HG03442 (cell line): ENCODE measurements at regions not wholly inside any gene's neighbourhood (a gene's known extent, or its start where the extent isn't known, plus 50 kb on each side); places are given as distances from the start of the nearest gene placed in this dataset.
A peak's percentile ranks its signal among the peaks of the same experiment; 100 is the strongest.

Source experiments
- ATAC-seq: cut with Tn5 transposase; IDR thresholded peaks from one replicate; pipeline ENCODE4 v1.9.1; 2021; ENCODE audit warnings: mild to moderate bottlenecking, moderate library complexity; ENCODE audit not compliant: unreplicated experiment

DNA sequence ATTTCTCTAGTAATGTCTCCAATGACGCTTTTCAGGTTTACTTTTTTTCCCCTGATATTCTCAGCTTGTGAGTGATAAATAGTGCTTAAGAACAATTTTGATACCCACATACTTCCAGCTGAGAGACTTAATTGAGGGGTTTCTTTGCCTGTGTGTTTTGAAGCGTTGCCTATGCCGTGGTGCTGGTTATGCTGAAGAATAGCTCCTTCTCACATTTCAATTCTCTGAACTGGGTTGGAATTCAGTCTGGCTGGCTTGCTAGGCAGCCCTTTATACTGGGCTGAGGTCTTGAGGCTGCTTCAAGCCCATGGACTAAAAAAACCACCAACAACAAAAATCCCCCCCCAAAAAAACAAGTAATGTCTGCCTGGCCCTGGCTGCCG, 87.4 kb downstream of the CHST2 start:
- no peak for ATAC-seq

DNA sequence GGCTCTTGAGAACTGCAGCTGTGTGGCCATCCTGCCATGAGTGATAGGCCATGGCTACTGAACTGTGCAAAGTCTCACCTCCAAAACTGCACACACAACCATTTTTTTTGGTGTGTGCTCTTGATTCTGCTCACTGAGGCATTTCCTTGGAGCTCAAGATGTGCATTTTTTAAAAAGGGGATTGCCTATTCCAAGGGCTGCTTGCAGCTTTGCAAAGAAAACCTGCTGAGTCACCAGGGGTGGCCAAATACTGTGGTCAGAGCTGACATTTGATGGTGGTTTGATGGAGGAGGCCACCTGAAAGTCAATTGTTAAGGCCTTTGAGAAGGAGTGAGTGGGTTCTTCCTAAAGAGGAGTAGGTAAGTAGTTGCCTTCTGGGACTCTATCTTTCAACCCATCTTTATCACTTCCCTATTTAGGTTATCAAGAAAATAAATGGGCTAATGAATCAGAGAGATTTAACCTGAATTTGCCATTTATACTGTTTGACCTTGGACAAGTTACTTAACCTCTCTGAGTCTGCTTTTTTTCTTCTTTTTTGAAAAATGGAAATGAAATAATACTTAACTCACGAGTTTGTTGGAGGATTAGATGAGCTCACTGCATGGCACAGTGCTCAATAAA, 87.9 kb downstream of the CHST2 start:
- peak; percentile 91 for ATAC-seq

DNA sequence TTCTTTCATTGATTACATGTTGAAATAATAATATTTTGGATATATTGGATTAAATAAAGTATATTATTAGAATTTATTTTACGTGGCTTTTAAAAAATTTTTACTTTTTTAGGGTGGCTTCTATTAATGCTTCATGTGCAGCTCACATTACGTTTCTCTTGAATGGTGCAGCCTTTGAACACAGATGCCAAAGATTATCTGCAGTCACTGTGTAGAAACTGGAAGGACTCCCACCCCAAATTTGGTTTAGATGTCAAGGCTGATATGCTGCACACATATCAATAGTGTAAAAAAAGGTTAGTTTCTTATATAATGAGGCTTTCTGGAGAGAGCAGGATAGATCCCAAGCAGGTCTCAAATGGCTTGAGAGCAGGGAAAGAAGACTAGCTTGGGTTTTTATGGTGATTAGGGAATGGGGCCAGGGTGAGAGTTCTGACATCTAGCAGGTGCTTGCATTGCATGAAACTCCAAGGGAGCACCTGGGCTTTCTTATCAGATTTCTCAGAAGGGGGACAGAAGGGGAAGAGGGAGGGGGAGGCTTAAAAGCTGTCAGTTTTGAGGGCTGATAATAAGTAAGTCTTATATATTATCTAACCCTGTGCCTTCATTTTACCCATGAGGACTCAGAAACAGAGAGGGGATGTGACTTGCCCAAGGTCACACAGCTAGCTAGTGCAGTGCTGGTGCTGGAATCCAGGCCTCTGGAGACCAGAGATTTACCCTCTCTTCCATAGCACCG, 89.6 kb downstream of the CHST2 start:
- no peak for ATAC-seq

DNA sequence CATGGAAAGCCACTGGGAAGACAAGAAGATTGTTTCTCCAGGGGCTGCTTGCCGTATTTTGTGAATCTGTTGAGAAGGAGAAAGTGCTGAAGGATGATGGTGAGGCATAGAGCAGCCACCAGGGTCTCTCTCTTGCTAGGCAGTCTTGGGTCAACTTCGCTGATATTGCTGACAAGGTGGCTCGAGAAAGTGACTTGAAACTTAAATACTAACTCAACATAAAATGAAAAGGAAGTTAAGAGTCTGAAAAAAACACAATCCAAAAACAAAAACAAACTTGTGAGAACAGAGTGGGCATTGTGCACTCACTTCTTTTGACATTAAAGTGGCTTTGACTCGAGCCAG, 90.1 kb downstream of the CHST2 start:
- ATAC-seq: no peak

DNA sequence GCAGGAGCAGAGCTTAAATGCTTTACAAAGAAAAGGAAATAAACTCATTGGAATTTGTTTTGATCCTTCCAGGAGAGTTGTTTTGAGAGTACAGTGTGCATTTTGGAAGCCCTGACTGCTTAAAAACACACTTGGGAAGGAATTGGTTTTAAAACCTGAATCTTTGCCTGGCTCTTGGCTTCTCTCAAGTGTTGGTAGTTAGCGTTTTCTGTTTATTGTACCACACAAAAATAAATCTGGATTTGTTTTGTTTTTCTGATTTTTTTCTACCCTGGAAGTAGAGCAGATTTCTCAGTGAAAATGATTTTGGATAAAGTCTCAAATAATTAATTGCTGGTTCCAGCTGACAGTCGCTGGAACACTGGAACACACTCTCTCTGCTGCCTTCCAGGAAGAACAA, 90.6 kb downstream of the CHST2 start:
- no peak for ATAC-seq

DNA sequence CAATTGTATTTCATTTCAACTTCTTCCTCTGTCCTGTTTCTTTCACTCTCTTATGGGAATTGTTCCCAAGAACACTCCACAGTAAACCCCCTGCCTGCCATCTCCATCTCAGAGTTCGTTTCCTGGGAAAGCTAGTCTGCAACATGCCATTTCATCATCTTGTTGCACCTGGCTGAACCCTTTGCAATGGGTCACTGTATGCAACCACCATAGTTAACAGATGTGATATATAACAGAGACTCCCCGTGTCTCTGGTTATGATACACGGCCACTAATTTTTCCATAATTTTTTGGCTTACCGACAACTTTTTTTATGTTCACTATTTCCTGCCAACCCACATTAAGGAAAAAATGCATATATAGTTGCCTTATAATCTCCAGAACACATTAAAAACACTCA, 95.5 kb downstream of the CHST2 start:
- no peak for ATAC-seq
